ENCODE measurements at regions not wholly inside any gene's neighbourhood (a gene's known extent, or its start where the extent isn't known, plus 50 kb on each side); places are given as distances from the start of the nearest gene placed in this dataset.

- TF ChIP-seq CTCF (IDR thresholded peaks at IDR 0.05 in 2 of 3, conservative IDR thresholded peaks at IDR 0.05 in 1 of 3; ENCODE audit: insufficient read depth in 2 of 3, low read depth in 1 of 3, low read length in 3 of 3) (no peak), EZH2 (IDR thresholded peaks at IDR 0.05; ENCODE audit: borderline replicate concordance, low read depth, low read length) (no peak), POLR2A (conservative IDR thresholded peaks at IDR 0.05) (no peak), CREB1 (IDR thresholded peaks at IDR 0.05) (no peak), CREB1 (CRISPR knock-in tag; IDR thresholded peaks at IDR 0.05) (no peak), SMARCE1 (IDR thresholded peaks at IDR 0.05) (no peak), TAF1 (IDR thresholded peaks at IDR 0.05; ENCODE audit: control insufficient read depth, extremely low read depth, insufficient read depth, low read length, severe bottlenecking) (no peak), ZNF561 (CRISPR knock-in tag; conservative IDR thresholded peaks at IDR 0.05) (no peak), RFX5 (IDR thresholded peaks at IDR 0.05; ENCODE audit: low read depth, low read length) (no peak), MTA3 (IDR thresholded peaks at IDR 0.05; ENCODE audit: borderline replicate concordance) (no peak)
- TF ChIP-seq, protein P1, sequence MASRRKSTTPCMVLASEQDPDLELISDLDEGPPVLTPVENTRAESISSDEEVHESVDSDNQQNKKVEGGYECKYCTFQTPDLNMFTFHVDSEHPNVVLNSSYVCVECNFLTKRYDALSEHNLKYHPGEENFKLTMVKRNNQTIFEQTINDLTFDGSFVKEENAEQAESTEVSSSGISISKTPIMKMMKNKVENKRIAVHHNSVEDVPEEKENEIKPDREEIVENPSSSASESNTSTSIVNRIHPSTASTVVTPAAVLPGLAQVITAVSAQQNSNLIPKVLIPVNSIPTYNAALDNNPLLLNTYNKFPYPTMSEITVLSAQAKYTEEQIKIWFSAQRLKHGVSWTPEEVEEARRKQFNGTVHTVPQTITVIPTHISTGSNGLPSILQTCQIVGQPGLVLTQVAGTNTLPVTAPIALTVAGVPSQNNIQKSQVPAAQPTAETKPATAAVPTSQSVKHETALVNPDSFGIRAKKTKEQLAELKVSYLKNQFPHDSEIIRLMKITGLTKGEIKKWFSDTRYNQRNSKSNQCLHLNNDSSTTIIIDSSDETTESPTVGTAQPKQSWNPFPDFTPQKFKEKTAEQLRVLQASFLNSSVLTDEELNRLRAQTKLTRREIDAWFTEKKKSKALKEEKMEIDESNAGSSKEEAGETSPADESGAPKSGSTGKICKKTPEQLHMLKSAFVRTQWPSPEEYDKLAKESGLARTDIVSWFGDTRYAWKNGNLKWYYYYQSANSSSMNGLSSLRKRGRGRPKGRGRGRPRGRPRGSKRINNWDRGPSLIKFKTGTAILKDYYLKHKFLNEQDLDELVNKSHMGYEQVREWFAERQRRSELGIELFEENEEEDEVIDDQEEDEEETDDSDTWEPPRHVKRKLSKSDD (conservative IDR thresholded peaks at IDR 0.05; ENCODE audit: low read length): no peak
- TF ChIP-seq, protein P2, sequence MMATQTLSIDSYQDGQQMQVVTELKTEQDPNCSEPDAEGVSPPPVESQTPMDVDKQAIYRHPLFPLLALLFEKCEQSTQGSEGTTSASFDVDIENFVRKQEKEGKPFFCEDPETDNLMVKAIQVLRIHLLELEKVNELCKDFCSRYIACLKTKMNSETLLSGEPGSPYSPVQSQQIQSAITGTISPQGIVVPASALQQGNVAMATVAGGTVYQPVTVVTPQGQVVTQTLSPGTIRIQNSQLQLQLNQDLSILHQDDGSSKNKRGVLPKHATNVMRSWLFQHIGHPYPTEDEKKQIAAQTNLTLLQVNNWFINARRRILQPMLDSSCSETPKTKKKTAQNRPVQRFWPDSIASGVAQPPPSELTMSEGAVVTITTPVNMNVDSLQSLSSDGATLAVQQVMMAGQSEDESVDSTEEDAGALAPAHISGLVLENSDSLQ (IDR thresholded peaks at IDR 0.05): no peak
These were observed 59.1 kb upstream of the TMC1 start for GRCh38 chr9:72462340-72462739.

Measured in K562 (cell line).